Esophagus squamous epithelium (tissue), 5 donors: ENCODE measurements at regions not wholly inside any gene's neighbourhood (a gene's known extent, or its start where the extent isn't known, plus 50 kb on each side); places are given as distances from the start of the nearest gene placed in this dataset.
"Not testable (repeated sequence)": the region's sequence is repeated elsewhere in the genome, so short reads cannot be mapped to it uniquely, and the experiment has no call there.

Experiments used
- DNase-seq: peaks from one replicate; lab custom pipeline; 2025; lab: John Stamatoyannopoulos, UW
- H3K27ac ChIP-seq, 4 donors: fragments of 200-600 bp; sonication (generic); one replicate each; pipeline ENCODE4 v1.5.1; 2016 to 2019; ENCODE audit warnings: mild to moderate bottlenecking in 1 of 4
- H3K27me3 ChIP-seq, 4 donors: fragments of 200-600 bp; sonication (generic); 1 replicate in 3 of 4; 2 replicates in 1 of 4; pipeline versions ENCODE4 v1.5.1 to v1.6.0; 2017 to 2021; ENCODE audit warnings: antibody characterized with exemption in 1 of 4
- H3K36me3 ChIP-seq, 3 donors: fragments of 200-600 bp; sonication (generic); one replicate each; pipeline ENCODE4 v1.5.1; 2016 to 2019
- H3K4me1 ChIP-seq, 3 donors: fragments of 200-600 bp; sonication (generic); one replicate each; pipeline ENCODE4 v1.5.1; 2017 to 2019
- H3K4me3 ChIP-seq, 4 donors: fragments of 200-600 bp; sonication (generic); 1 replicate in 3 of 4; 2 replicates in 1 of 4; pipeline ENCODE4 v1.5.1; 2016 to 2019; ENCODE audit warnings: mild to moderate bottlenecking in 2 of 4, moderate library complexity in 1 of 4
- H3K9me3 ChIP-seq, 3 donors: fragments of 200-600 bp; sonication (generic); one replicate each; pipeline ENCODE4 v1.5.1; 2016 to 2019
- POLR2A ChIP-seq, 4 donors: fragments of 450-650 bp; IDR thresholded peaks; one replicate each; pipeline ENCODE4 v1.6.1; 2017; ENCODE audit warnings: antibody characterized with exemption in 4 of 4, mild to moderate bottlenecking in 4 of 4, moderate library complexity in 3 of 4
- WGBS, 2 donors: methylation state at CpG; one replicate each; pipeline ENCODE4 v1.1.5; 2018; 5-methylcytosine and 5-hydroxymethylcytosine counted together
- intact Hi-C: fragments of 100-400 bp; cut with DNase I; formaldehyde crosslinking; loops from one replicate; pipeline ENCODE4 v1.15.0; 2022
- TF ChIP-seq, protein P1 (sequence below), 6 experiments: fragments of 450-650 bp in 4 of 6; fragments of 200-600 bp in 2 of 6; sonication (generic) in 2 of 6; IDR thresholded peaks; one replicate each; pipeline ENCODE4 v1.5.1; 2016 to 2019; ENCODE audit warnings: antibody characterized with exemption in 6 of 6, mild to moderate bottlenecking in 4 of 6, moderate library complexity in 4 of 6
- donor health status: DM: yes; HTN: yes; CAD: no.

GRCh38 chr6:14477559-14477958 lies 360.0 kb downstream of the CD83 start:
- no peaks in the 10 kb centered on the region for H3K27me3 ChIP-seq
- intact Hi-C loops = no loop called here
- peaks cover 0 to 27% (median 10%) of the 10 kb centered on the region in 3 donors for H3K4me1 ChIP-seq
- 62 to 79% methylated on average over 7 of the region's 7 CpGs for WGBS, 2 donors
- no peak for TF ChIP-seq POLR2A (IDR thresholded peaks at IDR 0.05)
- TF ChIP-seq, protein P1, sequence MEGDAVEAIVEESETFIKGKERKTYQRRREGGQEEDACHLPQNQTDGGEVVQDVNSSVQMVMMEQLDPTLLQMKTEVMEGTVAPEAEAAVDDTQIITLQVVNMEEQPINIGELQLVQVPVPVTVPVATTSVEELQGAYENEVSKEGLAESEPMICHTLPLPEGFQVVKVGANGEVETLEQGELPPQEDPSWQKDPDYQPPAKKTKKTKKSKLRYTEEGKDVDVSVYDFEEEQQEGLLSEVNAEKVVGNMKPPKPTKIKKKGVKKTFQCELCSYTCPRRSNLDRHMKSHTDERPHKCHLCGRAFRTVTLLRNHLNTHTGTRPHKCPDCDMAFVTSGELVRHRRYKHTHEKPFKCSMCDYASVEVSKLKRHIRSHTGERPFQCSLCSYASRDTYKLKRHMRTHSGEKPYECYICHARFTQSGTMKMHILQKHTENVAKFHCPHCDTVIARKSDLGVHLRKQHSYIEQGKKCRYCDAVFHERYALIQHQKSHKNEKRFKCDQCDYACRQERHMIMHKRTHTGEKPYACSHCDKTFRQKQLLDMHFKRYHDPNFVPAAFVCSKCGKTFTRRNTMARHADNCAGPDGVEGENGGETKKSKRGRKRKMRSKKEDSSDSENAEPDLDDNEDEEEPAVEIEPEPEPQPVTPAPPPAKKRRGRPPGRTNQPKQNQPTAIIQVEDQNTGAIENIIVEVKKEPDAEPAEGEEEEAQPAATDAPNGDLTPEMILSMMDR (IDR thresholded peaks at IDR 0.05) = no peak
- no peaks in the 10 kb centered on the region for H3K9me3 ChIP-seq
- no peak for DNase-seq
- H3K4me3 ChIP-seq = no peak overlapping the region
- H3K36me3 ChIP-seq = no peaks in the 10 kb centered on the region
- H3K27ac ChIP-seq = peak overlapping the region; percentile 38 to 88 (median 79)

- 65 to 66% methylated on average over 10 of the region's 10 CpGs for WGBS, 2 donors
- Histone ChIP-seq H3K9me3 (no peaks in the 10 kb centered on the region), H3K27me3 (no peaks in the 10 kb centered on the region), H3K4me3 (no peak overlapping the region), H3K36me3 (no peaks in the 10 kb centered on the region), H3K4me1 (peaks cover 0 to 27% (median 10%) of the 10 kb centered on the region in 3 donors), H3K27ac (peak overlapping the region in 3 of 4 donors; percentile 18 to 74 (median 21))
- no peak for TF ChIP-seq POLR2A (IDR thresholded peaks at IDR 0.05)
- TF ChIP-seq, protein P1 (IDR thresholded peaks at IDR 0.05) = no peak
- no peak for DNase-seq
- intact Hi-C loops = no loop called here
Measured at GRCh38 chr6:14478381-14479225, 361.0 kb downstream of the CD83 start.

- H3K4me3 ChIP-seq, H3K9me3 ChIP-seq, H3K27me3 ChIP-seq, DNase-seq, H3K36me3 ChIP-seq, intact Hi-C loops, H3K27ac ChIP-seq: not testable (repeated sequence)
- peaks cover 0 to 18% (median 4%) of the 10 kb centered on the region in 3 donors for H3K4me1 ChIP-seq
- WGBS, 2 donors = no CpG with 5 or more reads among the region's 1 CpG
Measured at GRCh38 chr6:14481946-14482345, 364.4 kb downstream of the CD83 start.

DNA sequence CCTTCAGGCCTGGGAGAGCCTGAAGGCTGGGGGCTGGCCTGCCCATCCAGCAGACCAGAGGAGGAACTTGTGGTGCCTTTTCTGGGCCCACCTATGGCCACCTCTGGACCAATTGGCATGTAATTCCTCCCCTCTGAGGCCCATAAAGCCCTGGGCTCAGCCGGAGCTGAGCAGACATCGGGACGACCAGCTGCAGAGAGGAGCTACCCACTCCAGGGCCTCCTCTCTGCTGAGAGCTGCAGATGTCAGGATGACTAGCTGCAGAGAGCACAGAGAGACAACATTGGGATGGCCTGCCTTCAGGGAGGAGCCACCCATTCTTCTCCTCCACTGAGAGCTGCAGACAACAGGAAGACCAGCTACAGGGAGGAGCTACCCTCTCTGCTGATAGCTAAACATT lies 370.1 kb downstream of the CD83 start:
- intact Hi-C loops = no loop called here
- Histone ChIP-seq H3K27me3 (no peaks in the 10 kb centered on the region), H3K4me1 (no peaks in the 10 kb centered on the region), H3K27ac (no peak overlapping the region), H3K9me3 (no peaks in the 10 kb centered on the region), H3K4me3 (no peak overlapping the region), H3K36me3 (no peaks in the 10 kb centered on the region)
- DNase-seq = no peak
- no CpG with 5 or more reads among the region's 3 CpGs for WGBS, 2 donors
- TF ChIP-seq, protein P1 (IDR thresholded peaks at IDR 0.05) = no peak
- no peak for TF ChIP-seq POLR2A (IDR thresholded peaks at IDR 0.05)

DNA sequence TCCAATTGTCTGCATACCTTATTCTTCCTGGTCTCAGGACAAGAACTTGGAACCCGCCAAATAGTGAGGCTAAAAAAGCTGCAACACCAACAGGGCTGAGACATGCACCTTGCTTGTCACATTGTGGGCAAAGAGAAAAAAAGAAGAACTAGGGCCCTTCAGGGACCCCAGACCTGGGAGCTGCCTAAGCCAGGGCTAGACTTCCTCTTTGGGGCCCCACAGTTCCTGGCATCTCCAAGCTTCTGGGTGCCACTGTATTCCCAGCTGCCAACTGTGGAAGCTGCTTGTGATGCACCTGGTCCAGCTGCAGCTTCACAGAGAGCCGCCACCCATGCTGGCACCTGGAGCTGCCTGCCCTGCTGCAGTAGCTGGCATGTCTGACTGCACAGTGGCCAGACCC lies 370.6 kb downstream of the CD83 start:
- Histone ChIP-seq H3K27ac (no peak overlapping the region), H3K9me3 (no peaks in the 10 kb centered on the region), H3K4me3 (no peak overlapping the region), H3K4me1 (no peaks in the 10 kb centered on the region), H3K27me3 (no peaks in the 10 kb centered on the region), H3K36me3 (no peaks in the 10 kb centered on the region)
- TF ChIP-seq, protein P1 (IDR thresholded peaks at IDR 0.05) = no peak
- TF ChIP-seq POLR2A (IDR thresholded peaks at IDR 0.05) = no peak
- intact Hi-C loops = no loop called here
- DNase-seq = no peak
- WGBS, 2 donors = 96% methylated on average over 2 of the region's 2 CpGs; no CpG with 5 or more reads in 1 of the 2 donors
